ENCODE measurements at regions not wholly inside any gene's neighbourhood (a gene's known extent, or its start where the extent isn't known, plus 50 kb on each side); places are given as distances from the start of the nearest gene placed in this dataset.

DNA sequence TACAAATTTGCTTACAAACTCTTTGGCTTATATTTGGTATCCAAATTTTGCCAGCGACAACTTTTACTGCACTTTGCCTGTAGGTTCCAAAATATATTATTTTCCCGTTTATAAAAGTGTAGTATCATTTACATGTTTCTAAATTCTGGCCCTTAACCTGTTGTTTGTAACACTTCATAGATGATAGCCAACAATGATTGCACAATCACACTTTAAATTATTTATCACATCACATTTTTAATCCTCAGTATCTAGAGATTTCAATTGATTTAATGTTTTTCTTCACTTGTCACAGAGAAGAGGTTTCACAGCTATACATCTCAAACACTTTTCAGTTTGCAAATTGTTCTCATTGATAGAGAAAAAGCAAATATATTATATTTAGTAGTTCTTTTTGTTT is 1151.2 kb upstream of the EYS start:
- DNase-seq, result no peak

DNA sequence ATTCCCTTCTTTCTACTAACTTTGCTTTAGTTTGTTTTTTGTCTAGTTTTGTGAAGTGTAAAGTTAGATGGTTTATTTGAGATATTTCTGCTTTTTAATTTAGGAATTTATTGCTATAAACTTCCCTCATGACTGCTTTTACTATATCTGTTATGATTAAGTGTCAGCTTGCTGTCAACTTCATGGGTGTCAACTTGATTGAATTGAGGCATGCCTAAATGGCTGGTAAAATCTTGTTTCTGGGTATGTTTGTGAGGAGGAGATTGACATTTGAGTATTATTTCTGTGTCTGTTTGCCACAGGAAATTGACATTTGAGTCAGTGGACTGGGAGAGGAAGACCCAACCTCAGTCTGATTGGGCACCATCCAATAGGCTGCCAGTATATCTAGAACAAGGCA is 1147.0 kb upstream of the EYS start:
- DNase-seq, result no peak

DNA sequence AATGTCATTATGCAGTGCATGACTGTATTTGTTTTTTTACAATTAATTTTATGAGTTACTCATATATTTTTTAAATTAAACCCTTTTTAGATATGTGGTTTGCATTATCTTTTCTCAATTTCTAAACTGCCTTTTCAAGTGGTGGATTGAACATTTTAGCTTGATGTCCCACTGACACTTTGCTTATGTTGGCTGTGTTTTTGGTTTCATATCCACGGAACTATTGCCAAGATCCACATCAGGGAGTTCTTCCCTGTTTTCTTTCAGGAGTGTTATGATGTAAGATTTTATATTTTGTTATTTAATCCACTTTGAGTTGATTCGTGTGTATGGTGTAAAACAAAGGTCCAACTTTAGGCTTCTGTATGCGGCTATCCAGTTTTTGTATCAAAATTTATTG is 1144.9 kb upstream of the EYS start:
- DNase-seq, result no peak

DNA sequence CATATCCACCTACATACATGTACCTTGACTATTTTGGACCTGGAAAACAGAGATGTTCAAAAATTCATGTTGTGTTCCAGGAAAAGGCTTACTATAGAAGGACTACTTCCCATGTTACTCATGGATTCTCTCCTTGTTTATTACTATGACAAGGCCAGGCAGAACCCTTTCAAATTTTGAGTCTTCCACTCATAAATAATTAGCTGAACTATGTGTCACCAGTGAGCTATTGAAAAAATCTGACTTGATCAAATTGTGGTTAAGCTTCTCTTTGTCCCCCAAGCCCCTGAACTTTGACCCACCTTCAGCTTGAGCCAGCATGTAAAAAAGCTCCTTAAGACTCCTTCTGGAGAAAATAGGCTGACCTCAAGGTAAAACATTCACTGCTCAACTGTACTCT is 1142.8 kb upstream of the EYS start:
- DNase-seq, result no peak

- DNase-seq, result no peak
Observed at GRCh38 chr6:66848244-66848953, 1141.4 kb upstream of the EYS start.

- DNase-seq, result no peak
Observed at GRCh38 chr6:66838764-66839163, 1131.7 kb upstream of the EYS start.

DNA sequence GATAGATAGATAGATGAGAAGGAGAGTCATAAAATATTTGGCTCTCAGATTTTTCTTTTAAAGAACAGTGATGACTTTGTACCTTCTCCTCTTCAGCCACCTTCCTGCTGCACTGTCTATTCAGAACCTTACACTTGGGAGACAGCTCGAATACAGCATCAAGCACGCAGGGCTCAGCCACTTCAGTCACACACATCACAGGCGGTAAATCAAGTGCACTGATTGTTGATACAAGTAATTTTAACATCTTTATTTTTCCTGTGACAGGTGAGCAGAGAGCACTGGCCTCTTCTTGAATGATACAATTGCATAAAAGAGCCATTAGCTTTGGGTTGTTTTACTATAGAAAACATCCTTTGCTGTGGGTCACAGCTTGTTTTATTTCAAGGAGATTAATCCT is 1118.5 kb upstream of the EYS start:
- no peak for DNase-seq

DNA sequence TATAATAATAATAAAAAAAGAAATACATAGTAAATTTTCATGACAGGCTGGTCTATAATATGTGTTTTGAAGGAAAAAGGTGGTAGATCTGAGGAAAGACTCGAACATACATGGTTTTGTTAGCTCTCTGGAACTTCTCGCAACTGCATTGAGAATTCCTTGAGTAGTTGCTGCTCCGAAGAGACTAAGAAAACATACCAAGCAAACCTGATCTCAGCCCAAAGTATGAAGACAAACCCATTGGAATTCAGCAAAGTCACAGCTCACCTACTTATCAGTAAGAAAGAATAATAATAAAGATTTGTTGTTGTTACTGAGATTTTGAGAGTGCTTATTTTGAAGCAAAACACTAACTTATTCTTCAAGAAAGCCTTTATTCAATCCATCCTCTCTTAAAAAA is 1107.1 kb upstream of the EYS start:
- DNase-seq, result no peak

DNA sequence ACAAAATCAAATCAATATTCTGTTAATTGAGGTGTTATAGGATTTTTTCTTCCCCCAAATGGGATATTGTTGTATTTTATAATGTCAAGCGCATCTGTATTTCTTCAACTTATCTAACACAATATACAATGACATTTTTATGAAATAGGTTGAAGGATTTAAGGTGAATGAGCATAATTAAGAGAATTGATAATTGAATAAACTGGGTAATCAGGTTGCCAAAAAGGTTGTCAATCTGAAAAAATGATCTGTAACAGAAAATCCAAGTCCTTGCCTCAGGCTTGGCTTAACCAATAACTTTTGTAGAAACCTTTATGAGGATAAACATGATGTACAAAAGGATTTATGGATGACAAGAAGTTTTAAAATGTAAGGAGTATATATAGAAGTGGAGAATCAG is 1101.7 kb upstream of the EYS start:
- no peak for DNase-seq

- DNase-seq, result no peak
Observed at GRCh38 chr6:66796987-66797386, 1090.0 kb upstream of the EYS start.

GRCh38 chr6:66788579-66788978 is 1081.6 kb upstream of the EYS start:
- DNase-seq, result no peak

DNA sequence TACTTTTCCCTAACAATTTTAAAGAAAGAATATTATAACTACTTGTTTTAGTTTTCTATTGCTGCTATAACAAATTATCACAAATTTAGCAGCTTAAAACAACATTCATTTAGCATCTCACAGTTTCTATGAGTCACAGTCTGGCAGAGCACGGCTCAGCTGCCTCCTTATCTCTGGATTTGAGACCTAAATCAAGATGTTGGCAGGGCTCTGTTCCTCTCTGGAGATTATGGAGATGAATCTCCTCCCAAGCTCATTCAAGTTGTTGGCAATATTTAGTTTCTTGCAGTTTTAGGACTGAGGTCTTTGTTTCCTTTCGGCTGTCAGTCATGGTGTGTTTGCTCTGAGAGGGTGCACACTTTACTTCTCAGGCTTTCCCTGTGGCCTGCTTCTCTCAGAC is 1065.8 kb upstream of the EYS start:
- peak in 12 of 58 donors; percentile 3 to 54 (median 16) for DNase-seq

- no peak for DNase-seq
Observed at GRCh38 chr6:66771626-66772025, 1064.6 kb upstream of the EYS start.

DNA sequence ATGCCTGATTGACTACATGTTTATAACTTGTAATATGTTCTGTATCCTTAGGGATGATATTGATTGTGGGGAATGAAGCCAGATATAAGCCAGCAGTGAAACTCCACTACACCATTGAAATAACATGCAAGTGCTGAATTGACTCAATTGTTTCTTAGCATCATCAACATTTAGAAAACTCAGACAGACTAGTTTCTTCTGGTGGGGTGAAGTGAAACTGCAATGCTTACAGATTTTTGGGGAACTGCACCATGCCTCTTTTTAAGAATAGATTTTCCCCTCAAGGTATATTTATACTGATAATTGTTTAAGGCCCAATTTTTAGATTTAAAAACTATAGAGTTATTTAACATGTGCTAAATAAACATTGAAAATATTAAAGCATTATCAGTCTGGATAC is 1044.6 kb upstream of the EYS start:
- DNase-seq, result no peak

- no peak for DNase-seq
Observed at GRCh38 chr6:66740346-66740745, 1033.3 kb upstream of the EYS start.

DNA sequence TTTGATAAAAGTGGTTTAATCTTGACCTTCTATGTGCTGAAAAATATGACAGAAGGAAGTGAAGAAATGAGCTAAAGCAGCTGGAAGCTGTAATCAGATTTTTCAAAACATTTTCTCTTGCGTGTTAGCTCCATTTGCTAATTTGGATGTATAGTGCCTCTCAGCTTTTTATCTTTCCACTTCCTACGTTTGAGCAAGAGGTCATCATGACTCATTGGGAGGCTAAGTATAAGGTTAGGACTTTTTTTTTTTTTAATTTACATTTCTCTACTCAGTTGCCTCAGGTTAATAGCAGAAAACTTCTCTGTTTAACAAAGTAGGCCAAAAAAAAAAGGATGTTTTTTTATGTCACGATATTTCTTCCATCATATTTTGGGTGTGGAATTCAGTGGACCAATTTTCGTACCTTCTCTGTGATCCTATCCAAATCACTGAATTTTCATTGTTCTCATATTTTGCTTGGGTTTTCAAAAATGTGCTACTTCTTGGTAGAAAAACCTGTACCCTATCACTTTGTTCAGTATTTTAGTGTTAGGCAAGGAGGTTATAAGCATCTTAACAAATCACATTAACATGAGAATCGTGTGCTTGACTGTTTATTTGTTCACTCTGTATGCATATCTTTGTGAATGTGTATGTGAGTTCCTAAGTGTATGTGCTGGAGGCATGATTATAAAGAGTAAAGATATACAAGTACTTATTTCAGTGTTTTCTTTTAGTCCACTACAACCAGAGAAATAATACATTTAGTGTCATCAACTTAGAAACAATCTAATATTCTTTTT is 1028.3 kb upstream of the EYS start:
- no peak for DNase-seq

GRCh38 chr6:66731310-66731709 is 1024.3 kb upstream of the EYS start:
- no peak for DNase-seq

- DNase-seq, result no peak
Observed at GRCh38 chr6:66725670-66726069, 1018.6 kb upstream of the EYS start.

GRCh38 chr6:66717801-66718200 is 1010.8 kb upstream of the EYS start:
- DNase-seq, result no peak

- no peak for DNase-seq
Observed at GRCh38 chr6:66699385-66699784, 992.4 kb upstream of the EYS start.

- no peak for DNase-seq
Observed at GRCh38 chr6:66689608-66690007, 982.6 kb upstream of the EYS start.

- DNase-seq, result no peak
Observed at GRCh38 chr6:66687611-66688140, 980.6 kb upstream of the EYS start.

- DNase-seq, result no peak
Observed at GRCh38 chr6:66675906-66676305, 968.9 kb upstream of the EYS start.

Measured in anterior cingulate cortex (tissue), 58 donors.